IPS-15b (cell line): ENCODE measurements at regions not wholly inside any gene's neighbourhood (a gene's known extent, or its start where the extent isn't known, plus 50 kb on each side); places are given as distances from the start of the nearest gene placed in this dataset.
"Not testable (repeated sequence)": the region's sequence is repeated elsewhere in the genome, so short reads cannot be mapped to it uniquely, and the experiment has no call there.

Source experiments
- H3K27me3 ChIP-seq: one replicate; pipeline ENCODE4 v1.6.1; 2013; ENCODE audit warnings: low read length; ENCODE audit not compliant: control insufficient read depth, insufficient read depth
- H3K36me3 ChIP-seq: one replicate; pipeline ENCODE4 v1.6.1; 2013; ENCODE audit warnings: low read length; ENCODE audit not compliant: control insufficient read depth, insufficient read depth
- H3K4me1 ChIP-seq: one replicate; pipeline ENCODE4 v1.6.1; 2013; ENCODE audit warnings: mild to moderate bottlenecking, low read length; ENCODE audit not compliant: control insufficient read depth, insufficient read depth
- H3K4me3 ChIP-seq: one replicate; pipeline ENCODE4 v1.5.1; 2013; ENCODE audit warnings: low read depth, low read length
- H3K9ac ChIP-seq: one replicate; pipeline ENCODE4 v1.6.1; 2013; ENCODE audit warnings: low read depth, mild to moderate bottlenecking, low read length
- H3K9me3 ChIP-seq: one replicate; pipeline ENCODE4 v1.6.1; 2013; ENCODE audit warnings: mild to moderate bottlenecking, low read length; ENCODE audit not compliant: control insufficient read depth, insufficient read depth

GRCh38 chr5:120923026-120923425, 458.9 kb downstream of the PRR16 start:
- Histone ChIP-seq H3K9ac (no peak overlapping the region), H3K4me1 (no peaks in the 10 kb centered on the region), H3K4me3 (no peak overlapping the region), H3K9me3 (no peaks in the 10 kb centered on the region), H3K27me3 (no peaks in the 10 kb centered on the region), H3K36me3 (no peaks in the 10 kb centered on the region)

GRCh38 chr5:120926471-120926870, 462.4 kb downstream of the PRR16 start:
- no peaks in the 10 kb centered on the region for H3K4me1 ChIP-seq
- H3K4me3 ChIP-seq: no peak overlapping the region
- H3K27me3 ChIP-seq: no peaks in the 10 kb centered on the region
- H3K9ac ChIP-seq: no peak overlapping the region
- no peaks in the 10 kb centered on the region for H3K9me3 ChIP-seq
- no peaks in the 10 kb centered on the region for H3K36me3 ChIP-seq

GRCh38 chr5:120927950-120928530, 463.9 kb downstream of the PRR16 start:
- Histone ChIP-seq H3K27me3 (no peaks in the 10 kb centered on the region), H3K36me3 (no peaks in the 10 kb centered on the region), H3K4me1 (no peaks in the 10 kb centered on the region), H3K9me3 (no peaks in the 10 kb centered on the region), H3K4me3 (no peak overlapping the region), H3K9ac (no peak overlapping the region)

GRCh38 chr5:120932480-120932879, 468.4 kb downstream of the PRR16 start:
- Histone ChIP-seq H3K36me3 (no peaks in the 10 kb centered on the region), H3K9me3 (no peaks in the 10 kb centered on the region), H3K4me1 (no peaks in the 10 kb centered on the region), H3K4me3 (no peak overlapping the region), H3K9ac (no peak overlapping the region), H3K27me3 (no peaks in the 10 kb centered on the region)

GRCh38 chr5:120934031-120934430, 469.9 kb downstream of the PRR16 start:
- Histone ChIP-seq H3K36me3 (no peaks in the 10 kb centered on the region), H3K4me1 (no peaks in the 10 kb centered on the region), H3K9me3 (no peaks in the 10 kb centered on the region), H3K27me3 (no peaks in the 10 kb centered on the region), H3K9ac (no peak overlapping the region), H3K4me3 (no peak overlapping the region)

GRCh38 chr5:120936652-120937051, 472.6 kb downstream of the PRR16 start:
- H3K36me3 ChIP-seq: no peaks in the 10 kb centered on the region
- H3K9ac ChIP-seq: no peak overlapping the region
- no peak overlapping the region for H3K4me3 ChIP-seq
- no peaks in the 10 kb centered on the region for H3K4me1 ChIP-seq
- no peaks in the 10 kb centered on the region for H3K9me3 ChIP-seq
- no peaks in the 10 kb centered on the region for H3K27me3 ChIP-seq

- Histone ChIP-seq H3K9ac (no peak overlapping the region), H3K4me3 (no peak overlapping the region), H3K4me1 (peaks cover 2% of the 10 kb centered on the region), H3K9me3 (no peaks in the 10 kb centered on the region), H3K27me3 (no peaks in the 10 kb centered on the region), H3K36me3 (no peaks in the 10 kb centered on the region)
These were observed 474.5 kb downstream of the PRR16 start for GRCh38 chr5:120938604-120939003.

- H3K36me3 ChIP-seq: no peaks in the 10 kb centered on the region
- no peak overlapping the region for H3K9ac ChIP-seq
- peaks cover 2% of the 10 kb centered on the region for H3K4me1 ChIP-seq
- no peak overlapping the region for H3K4me3 ChIP-seq
- H3K9me3 ChIP-seq: no peaks in the 10 kb centered on the region
- H3K27me3 ChIP-seq: no peaks in the 10 kb centered on the region
These were observed 478.7 kb downstream of the PRR16 start for GRCh38 chr5:120942596-120943350.

GRCh38 chr5:120949596-120949995, 485.5 kb downstream of the PRR16 start:
- not testable (repeated sequence) for H3K4me1 ChIP-seq, H3K9ac ChIP-seq, H3K4me3 ChIP-seq, H3K27me3 ChIP-seq, H3K36me3 ChIP-seq
- H3K9me3 ChIP-seq: peaks cover 11% of the 10 kb centered on the region

GRCh38 chr5:120953445-120953844, 489.3 kb downstream of the PRR16 start:
- H3K27me3 ChIP-seq, H3K4me3 ChIP-seq, H3K4me1 ChIP-seq, H3K36me3 ChIP-seq, H3K9ac ChIP-seq: not testable (repeated sequence)
- peaks cover 11% of the 10 kb centered on the region for H3K9me3 ChIP-seq

- Histone ChIP-seq H3K36me3 (no peaks in the 10 kb centered on the region), H3K9me3 (peaks cover 11% of the 10 kb centered on the region)
These were observed 490.2 kb downstream of the PRR16 start for GRCh38 chr5:120954255-120954654.

GRCh38 chr5:120955795-120956194, 491.7 kb downstream of the PRR16 start:
- H3K9me3 ChIP-seq: peaks cover 11% of the 10 kb centered on the region
- no peak overlapping the region for H3K9ac ChIP-seq
- H3K4me1 ChIP-seq: no peaks in the 10 kb centered on the region
- H3K36me3 ChIP-seq: no peaks in the 10 kb centered on the region
- H3K27me3 ChIP-seq: no peaks in the 10 kb centered on the region
- H3K4me3 ChIP-seq: no peak overlapping the region

More at GRCh38 chr5:120954255-120954654, 490.2 kb downstream of the PRR16 start:
- Histone ChIP-seq H3K4me1 (no peaks in the 10 kb centered on the region), H3K4me3 (no peak overlapping the region), H3K27me3 (no peaks in the 10 kb centered on the region), H3K9ac (no peak overlapping the region)
